ENCODE measurements at regions not wholly inside any gene's neighbourhood (a gene's known extent, or its start where the extent isn't known, plus 50 kb on each side); places are given as distances from the start of the nearest gene placed in this dataset.

GRCh38 chr2:226158229-226158628, 641.4 kb downstream of the IRS1 start:
- DNase-seq (ENCODE audit: low read depth), result no peak

DNA sequence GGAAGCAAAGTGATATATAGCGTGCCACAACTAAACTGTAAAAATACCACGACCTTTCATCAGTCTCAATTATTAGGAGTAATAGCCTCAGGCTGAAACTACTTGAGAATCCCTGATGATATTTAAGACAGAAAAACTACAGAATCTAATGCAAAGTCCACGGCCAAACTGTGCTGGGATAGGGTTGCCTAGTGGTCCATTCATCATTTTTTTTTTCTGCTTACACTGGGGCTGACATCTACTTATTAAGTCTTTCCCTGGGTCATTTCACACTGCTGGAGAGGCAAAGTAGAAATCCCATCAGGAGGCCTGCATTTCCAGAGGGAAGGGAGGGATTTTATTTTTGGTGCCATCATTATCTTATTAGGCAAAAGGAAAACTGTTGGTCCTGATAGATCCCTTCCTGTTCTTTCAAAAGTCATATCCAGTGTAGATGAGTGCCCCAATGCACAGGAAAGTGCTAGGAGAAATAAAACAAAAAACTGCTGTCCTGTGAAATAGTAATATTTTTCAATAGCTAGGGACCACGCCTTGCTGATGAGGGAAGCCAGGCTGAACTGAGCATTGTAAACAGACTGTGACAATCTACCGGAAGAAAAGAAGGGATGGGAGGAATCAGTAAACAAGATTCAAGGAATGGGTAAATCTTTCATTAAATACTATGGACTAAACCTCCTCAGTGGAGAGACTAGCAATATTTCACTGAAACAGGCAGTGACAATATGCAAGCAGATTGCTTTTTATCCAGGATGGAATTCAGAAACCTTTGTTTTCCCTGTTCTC, 644.3 kb downstream of the IRS1 start:
- H3K36me3 ChIP-seq (ENCODE audit: control insufficient read depth, insufficient read depth, low read length), result no peaks in the 10 kb centered on the region
- no peak for TF ChIP-seq CTCF (IDR thresholded peaks at IDR 0.05; ENCODE audit: insufficient read depth, low read length, poor library complexity, severe bottlenecking)
- no peaks in the 10 kb centered on the region for H3K27me3 ChIP-seq (ENCODE audit: control insufficient read depth, insufficient read depth, low read length)
- no peak overlapping the region for H3K4me3 ChIP-seq (ENCODE audit: low read depth, low read length)
- no peak for DNase-seq (ENCODE audit: low read depth)

More at GRCh38 chr2:226158229-226158628, 641.4 kb downstream of the IRS1 start:
- no peaks in the 10 kb centered on the region for H3K27me3 ChIP-seq (ENCODE audit: control insufficient read depth, insufficient read depth, low read length)
- no peaks in the 10 kb centered on the region for H3K36me3 ChIP-seq (ENCODE audit: control insufficient read depth, insufficient read depth, low read length)
- TF ChIP-seq CTCF (IDR thresholded peaks at IDR 0.05; ENCODE audit: insufficient read depth, low read length, poor library complexity, severe bottlenecking), result no peak
- H3K4me3 ChIP-seq (ENCODE audit: low read depth, low read length), result no peak overlapping the region

DNA sequence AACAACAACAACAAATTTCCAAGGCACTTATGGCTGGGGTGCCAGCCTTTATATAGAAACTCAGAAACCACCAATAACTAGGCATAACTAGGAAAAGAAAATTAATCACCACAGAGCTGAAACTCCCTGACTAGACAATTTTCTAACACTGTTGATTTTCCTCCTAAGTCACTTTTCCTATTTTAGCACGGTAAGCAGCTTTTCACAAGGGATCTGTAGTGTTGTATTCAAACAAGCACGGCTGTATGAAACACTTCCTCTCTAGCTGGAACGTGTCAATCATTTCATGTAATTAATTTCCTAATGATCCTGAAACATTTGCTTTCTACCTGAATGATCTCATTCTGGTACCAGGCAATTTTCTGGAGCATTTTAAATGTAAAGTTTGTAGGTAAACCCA, 645.0 kb downstream of the IRS1 start:
- no peaks in the 10 kb centered on the region for H3K27me3 ChIP-seq (ENCODE audit: control insufficient read depth, insufficient read depth, low read length)
- DNase-seq (ENCODE audit: low read depth), result no peak
- no peak for TF ChIP-seq CTCF (IDR thresholded peaks at IDR 0.05; ENCODE audit: insufficient read depth, low read length, poor library complexity, severe bottlenecking)
- H3K36me3 ChIP-seq (ENCODE audit: control insufficient read depth, insufficient read depth, low read length), result no peaks in the 10 kb centered on the region
- H3K4me3 ChIP-seq (ENCODE audit: low read depth, low read length), result no peak overlapping the region

DNA sequence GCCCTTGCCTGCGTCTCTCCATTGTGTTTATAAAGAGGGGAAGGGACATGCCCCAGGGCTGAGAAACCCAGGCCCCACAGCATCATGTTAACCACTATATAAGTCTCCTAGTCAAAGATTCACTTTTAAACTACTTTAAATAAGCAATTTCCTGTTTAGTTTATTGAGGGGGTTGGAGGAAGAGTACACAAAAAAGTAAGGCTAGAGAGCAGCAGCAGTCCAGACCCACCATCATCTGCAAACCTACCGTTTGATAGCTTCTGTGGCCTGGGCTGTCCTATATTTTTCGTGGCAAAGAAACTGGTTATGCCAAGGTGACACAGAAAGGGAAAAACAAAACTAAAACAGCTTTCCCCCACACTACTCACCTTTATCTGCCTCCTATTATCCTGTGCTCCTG, 646.1 kb downstream of the IRS1 start:
- H3K36me3 ChIP-seq (ENCODE audit: control insufficient read depth, insufficient read depth, low read length), result no peaks in the 10 kb centered on the region
- H3K27me3 ChIP-seq (ENCODE audit: control insufficient read depth, insufficient read depth, low read length), result no peaks in the 10 kb centered on the region
- no peak for TF ChIP-seq CTCF (IDR thresholded peaks at IDR 0.05; ENCODE audit: insufficient read depth, low read length, poor library complexity, severe bottlenecking)
- DNase-seq (ENCODE audit: low read depth), result no peak
- no peak overlapping the region for H3K4me3 ChIP-seq (ENCODE audit: low read depth, low read length)

GRCh38 chr2:226151157-226151556, 648.5 kb downstream of the IRS1 start:
- no peak for DNase-seq (ENCODE audit: low read depth)
- H3K4me3 ChIP-seq (ENCODE audit: low read depth, low read length), result no peak overlapping the region
- no peak for TF ChIP-seq CTCF (IDR thresholded peaks at IDR 0.05; ENCODE audit: insufficient read depth, low read length, poor library complexity, severe bottlenecking)

DNA sequence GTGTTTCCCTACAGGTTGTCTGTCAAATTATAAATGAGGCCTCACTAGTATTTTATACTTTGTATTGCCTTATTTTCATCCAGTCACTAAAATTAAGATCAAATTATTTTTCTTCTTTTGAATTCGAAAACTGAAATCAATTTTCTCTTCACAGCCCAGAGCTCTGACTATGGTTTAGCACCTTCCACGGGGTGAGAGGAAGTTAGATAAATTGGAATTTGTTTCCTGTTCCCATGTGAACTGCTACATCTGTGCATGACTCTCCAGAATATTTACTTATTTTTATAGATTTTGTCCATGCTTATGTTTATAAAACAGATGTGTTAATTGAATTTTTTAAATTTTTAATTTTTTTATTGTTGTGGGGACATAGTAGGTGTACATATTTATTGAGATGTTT, 656.5 kb downstream of the IRS1 start:
- Histone ChIP-seq H3K36me3 (ENCODE audit: control insufficient read depth, insufficient read depth, low read length) (no peaks in the 10 kb centered on the region), H3K27me3 (ENCODE audit: control insufficient read depth, insufficient read depth, low read length) (no peaks in the 10 kb centered on the region), H3K4me3 (ENCODE audit: low read depth, low read length) (no peak overlapping the region)
- TF ChIP-seq CTCF (IDR thresholded peaks at IDR 0.05; ENCODE audit: insufficient read depth, low read length, poor library complexity, severe bottlenecking), result no peak
- DNase-seq (ENCODE audit: low read depth), result no peak

More at GRCh38 chr2:226151157-226151556, 648.5 kb downstream of the IRS1 start:
- Histone ChIP-seq H3K36me3 (ENCODE audit: control insufficient read depth, insufficient read depth, low read length) (no peaks in the 10 kb centered on the region), H3K27me3 (ENCODE audit: control insufficient read depth, insufficient read depth, low read length) (no peaks in the 10 kb centered on the region)

All from kidney epithelial cell (primary cell).